ENCODE measurements at regions not wholly inside any gene's neighbourhood (a gene's known extent, or its start where the extent isn't known, plus 50 kb on each side); places are given as distances from the start of the nearest gene placed in this dataset.

GRCh38 chr1:193662030-193662429, 475.6 kb upstream of the B3GALT2 start:
- WGBS (ENCODE audit: extremely low coverage, insufficient coverage, insufficient read length): no CpG with 5 or more reads among the region's 2 CpGs
- Histone ChIP-seq H4K12ac (ENCODE audit: low read depth, low read length) (no peak overlapping the region), H3K9me3 (ENCODE audit: insufficient read depth, low read depth, low read length) (no peaks in the 10 kb centered on the region), H3K79me2 (ENCODE audit: control insufficient read depth, insufficient read depth, low read length, poor library complexity) (no peaks in the 10 kb centered on the region), H3K4me3 (ENCODE audit: low read depth, low read length) (no peak overlapping the region), H3K4me1 (ENCODE audit: control insufficient read depth in 1 of 2, insufficient read depth in 2 of 2, low read length in 2 of 2) (no peaks in the 10 kb centered on the region), H2AK5ac (ENCODE audit: low read length) (no peak overlapping the region), H2BK120ac (ENCODE audit: insufficient read depth, low read length, poor library complexity) (no peak overlapping the region), H3K4me2 (ENCODE audit: low read length) (no peak overlapping the region), H3K14ac (ENCODE audit: low read length) (no peak overlapping the region), H3K4ac (ENCODE audit: low read depth, low read length) (no peak overlapping the region), H3K27ac (ENCODE audit: low read depth, low read length) (no peak overlapping the region), H2AFZ (ENCODE audit: insufficient read depth, low read length, poor library complexity) (no peak overlapping the region), H3K27me3 (ENCODE audit: insufficient read depth, low read length) (no peaks in the 10 kb centered on the region), H3K79me1 (ENCODE audit: low read length) (no peaks in the 10 kb centered on the region), H4K91ac (ENCODE audit: low read depth, low read length) (no peak overlapping the region), H3K36me3 (ENCODE audit: control insufficient read depth in 1 of 2, insufficient read depth in 2 of 2, low read length in 2 of 2) (no peaks in the 10 kb centered on the region), H2BK12ac (ENCODE audit: low read length) (no peak overlapping the region), H3K9ac (ENCODE audit: low read length) (no peak overlapping the region), H4K8ac (ENCODE audit: low read depth, low read length) (no peak overlapping the region), H3K18ac (ENCODE audit: low read length) (no peak overlapping the region), H3K23ac (ENCODE audit: low read length) (no peak overlapping the region), H2BK5ac (ENCODE audit: low read depth, low read length, poor library complexity) (no peak overlapping the region)
- DNase-seq: no peak

DNA sequence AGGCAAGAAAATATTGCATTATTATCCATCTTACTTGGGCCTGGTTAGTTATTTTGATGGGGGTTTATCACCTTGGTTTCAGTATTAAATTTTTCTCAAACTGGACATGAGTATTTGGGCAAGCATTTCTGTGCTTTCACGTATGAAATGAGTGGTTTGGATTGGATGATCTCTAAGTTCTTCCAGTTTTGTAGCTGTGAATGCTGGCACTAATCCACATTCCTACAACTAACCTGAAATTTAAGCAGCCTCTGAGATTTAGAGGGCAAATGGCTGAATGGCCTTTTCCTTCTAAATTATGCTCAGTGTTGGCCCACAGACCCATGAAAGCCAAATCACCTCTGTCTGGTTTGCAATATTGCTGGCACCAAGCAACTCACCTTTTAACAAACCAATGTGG, 475.0 kb upstream of the B3GALT2 start:
- H3K4me3 ChIP-seq (ENCODE audit: low read depth, low read length): no peak overlapping the region
- no peak overlapping the region for H4K91ac ChIP-seq (ENCODE audit: low read depth, low read length)
- H3K18ac ChIP-seq (ENCODE audit: low read length): no peak overlapping the region
- no peak overlapping the region for H3K9ac ChIP-seq (ENCODE audit: low read length)
- H3K23ac ChIP-seq (ENCODE audit: low read length): no peak overlapping the region
- H4K12ac ChIP-seq (ENCODE audit: low read depth, low read length): no peak overlapping the region
- WGBS (ENCODE audit: extremely low coverage, insufficient coverage, insufficient read length): no CpG with 5 or more reads among the region's 1 CpG
- no peaks in the 10 kb centered on the region for H3K9me3 ChIP-seq (ENCODE audit: insufficient read depth, low read depth, low read length)
- no peak for DNase-seq
- H2BK5ac ChIP-seq (ENCODE audit: low read depth, low read length, poor library complexity): no peak overlapping the region
- no peaks in the 10 kb centered on the region for H3K4me1 ChIP-seq (ENCODE audit: control insufficient read depth in 1 of 2, insufficient read depth in 2 of 2, low read length in 2 of 2)
- H2AK5ac ChIP-seq (ENCODE audit: low read length): no peak overlapping the region
- H2BK120ac ChIP-seq (ENCODE audit: insufficient read depth, low read length, poor library complexity): no peak overlapping the region
- no peaks in the 10 kb centered on the region for H3K79me2 ChIP-seq (ENCODE audit: control insufficient read depth, insufficient read depth, low read length, poor library complexity)
- no peak overlapping the region for H4K8ac ChIP-seq (ENCODE audit: low read depth, low read length)
- no peak overlapping the region for H3K14ac ChIP-seq (ENCODE audit: low read length)
- no peaks in the 10 kb centered on the region for H3K27me3 ChIP-seq (ENCODE audit: insufficient read depth, low read length)
- no peaks in the 10 kb centered on the region for H3K36me3 ChIP-seq (ENCODE audit: control insufficient read depth in 1 of 2, insufficient read depth in 2 of 2, low read length in 2 of 2)
- H2BK12ac ChIP-seq (ENCODE audit: low read length): no peak overlapping the region
- no peak overlapping the region for H2AFZ ChIP-seq (ENCODE audit: insufficient read depth, low read length, poor library complexity)
- no peak overlapping the region for H3K27ac ChIP-seq (ENCODE audit: low read depth, low read length)
- H3K79me1 ChIP-seq (ENCODE audit: low read length): no peaks in the 10 kb centered on the region
- no peak overlapping the region for H3K4me2 ChIP-seq (ENCODE audit: low read length)
- H3K4ac ChIP-seq (ENCODE audit: low read depth, low read length): no peak overlapping the region

DNA sequence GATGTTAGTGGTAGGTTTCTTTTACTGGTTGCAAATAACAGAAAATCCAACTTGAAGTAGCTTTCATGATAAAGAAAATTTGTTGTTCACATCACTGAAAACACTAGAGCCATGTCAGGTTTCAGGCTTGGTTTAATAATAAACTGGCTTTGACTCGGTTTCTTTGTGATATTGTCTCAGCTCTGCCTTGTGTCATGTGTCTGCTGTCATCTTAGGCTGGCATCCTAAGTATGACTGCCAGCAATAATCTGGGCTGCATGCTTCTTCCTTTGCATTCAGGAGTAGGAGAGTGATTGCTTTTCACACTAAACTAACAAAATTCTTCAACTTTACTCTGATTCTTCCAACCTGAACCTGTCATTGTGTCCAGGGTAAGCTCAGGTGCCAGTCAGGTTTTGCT, 474.0 kb upstream of the B3GALT2 start:
- no peak overlapping the region for H2BK12ac ChIP-seq (ENCODE audit: low read length)
- H3K36me3 ChIP-seq (ENCODE audit: control insufficient read depth in 1 of 2, insufficient read depth in 2 of 2, low read length in 2 of 2): no peaks in the 10 kb centered on the region
- no peaks in the 10 kb centered on the region for H3K79me2 ChIP-seq (ENCODE audit: control insufficient read depth, insufficient read depth, low read length, poor library complexity)
- no peaks in the 10 kb centered on the region for H3K27me3 ChIP-seq (ENCODE audit: insufficient read depth, low read length)
- no peak overlapping the region for H3K4me3 ChIP-seq (ENCODE audit: low read depth, low read length)
- no peak overlapping the region for H2AK5ac ChIP-seq (ENCODE audit: low read length)
- no peak overlapping the region for H3K18ac ChIP-seq (ENCODE audit: low read length)
- no peak overlapping the region for H3K23ac ChIP-seq (ENCODE audit: low read length)
- no peak overlapping the region for H3K9ac ChIP-seq (ENCODE audit: low read length)
- H3K4me1 ChIP-seq (ENCODE audit: control insufficient read depth in 1 of 2, insufficient read depth in 2 of 2, low read length in 2 of 2): no peaks in the 10 kb centered on the region
- no peak overlapping the region for H3K4ac ChIP-seq (ENCODE audit: low read depth, low read length)
- H2AFZ ChIP-seq (ENCODE audit: insufficient read depth, low read length, poor library complexity): no peak overlapping the region
- no peaks in the 10 kb centered on the region for H3K9me3 ChIP-seq (ENCODE audit: insufficient read depth, low read depth, low read length)
- no peak overlapping the region for H3K4me2 ChIP-seq (ENCODE audit: low read length)
- no peak overlapping the region for H4K8ac ChIP-seq (ENCODE audit: low read depth, low read length)
- H2BK5ac ChIP-seq (ENCODE audit: low read depth, low read length, poor library complexity): no peak overlapping the region
- no peak overlapping the region for H3K27ac ChIP-seq (ENCODE audit: low read depth, low read length)
- H3K79me1 ChIP-seq (ENCODE audit: low read length): no peaks in the 10 kb centered on the region
- no CpG with 5 or more reads among the region's 1 CpG for WGBS (ENCODE audit: extremely low coverage, insufficient coverage, insufficient read length)
- H3K14ac ChIP-seq (ENCODE audit: low read length): no peak overlapping the region
- no peak for DNase-seq
- H2BK120ac ChIP-seq (ENCODE audit: insufficient read depth, low read length, poor library complexity): no peak overlapping the region
- H4K91ac ChIP-seq (ENCODE audit: low read depth, low read length): no peak overlapping the region
- H4K12ac ChIP-seq (ENCODE audit: low read depth, low read length): no peak overlapping the region

GRCh38 chr1:193658691-193659090, 472.3 kb upstream of the B3GALT2 start:
- Histone ChIP-seq H3K4me2 (ENCODE audit: low read length) (no peak overlapping the region), H3K36me3 (ENCODE audit: control insufficient read depth in 1 of 2, insufficient read depth in 2 of 2, low read length in 2 of 2) (no peaks in the 10 kb centered on the region), H2AK5ac (ENCODE audit: low read length) (no peak overlapping the region), H2BK12ac (ENCODE audit: low read length) (no peak overlapping the region), H2AFZ (ENCODE audit: insufficient read depth, low read length, poor library complexity) (no peak overlapping the region), H3K4ac (ENCODE audit: low read depth, low read length) (no peak overlapping the region), H3K9ac (ENCODE audit: low read length) (no peak overlapping the region), H3K18ac (ENCODE audit: low read length) (no peak overlapping the region), H3K79me2 (ENCODE audit: control insufficient read depth, insufficient read depth, low read length, poor library complexity) (no peaks in the 10 kb centered on the region), H3K23ac (ENCODE audit: low read length) (no peak overlapping the region), H3K27me3 (ENCODE audit: insufficient read depth, low read length) (no peaks in the 10 kb centered on the region), H2BK120ac (ENCODE audit: insufficient read depth, low read length, poor library complexity) (no peak overlapping the region), H3K79me1 (ENCODE audit: low read length) (no peaks in the 10 kb centered on the region), H4K91ac (ENCODE audit: low read depth, low read length) (no peak overlapping the region), H3K14ac (ENCODE audit: low read length) (no peak overlapping the region), H3K9me3 (ENCODE audit: insufficient read depth, low read depth, low read length) (no peaks in the 10 kb centered on the region), H4K12ac (ENCODE audit: low read depth, low read length) (no peak overlapping the region), H3K4me3 (ENCODE audit: low read depth, low read length) (no peak overlapping the region), H3K4me1 (ENCODE audit: control insufficient read depth in 1 of 2, insufficient read depth in 2 of 2, low read length in 2 of 2) (no peaks in the 10 kb centered on the region), H4K8ac (ENCODE audit: low read depth, low read length) (no peak overlapping the region), H2BK5ac (ENCODE audit: low read depth, low read length, poor library complexity) (no peak overlapping the region), H3K27ac (ENCODE audit: low read depth, low read length) (no peak overlapping the region)
- no peak for DNase-seq
- no CpG with 5 or more reads among the region's 1 CpG for WGBS (ENCODE audit: extremely low coverage, insufficient coverage, insufficient read length)
